Kidney (tissue), 13 donors: ENCODE measurements at regions not wholly inside any gene's neighbourhood (a gene's known extent, or its start where the extent isn't known, plus 50 kb on each side); places are given as distances from the start of the nearest gene placed in this dataset.
"Not testable (repeated sequence)": the region's sequence is repeated elsewhere in the genome, so short reads cannot be mapped to it uniquely, and the experiment has no call there.

Experiments
- DNase-seq, 5 donors: peaks; one replicate each; pipeline ENCODE4 v3.0.0-alpha.2; 2013 to 2020
- FAIRE-seq: peaks from 2 replicates; lab custom pipeline; 2012; peaks lifted over from hg19 to GRCh38; lab: Jason Lieb, UNC
- H3K27ac ChIP-seq, 2 donors: one replicate each; pipeline ENCODE4 v1.7.0; 2013; ENCODE audit warnings: low read depth in 2 of 2, low read length in 2 of 2, inconsistent platforms in 1 of 2
- H3K27me3 ChIP-seq: one replicate; pipeline ENCODE4 v1.7.1; 2013; ENCODE audit warnings: low read length, inconsistent platforms; ENCODE audit not compliant: control insufficient read depth, insufficient read depth
- H3K36me3 ChIP-seq, 3 donors: one replicate each; pipeline versions ENCODE4 v1.7.0 to v1.7.1; 2013; ENCODE audit warnings: low read length in 3 of 3, control low read depth in 1 of 3, inconsistent platforms in 1 of 3; ENCODE audit not compliant: insufficient read depth in 3 of 3, control insufficient read depth in 2 of 3
- H3K4me1 ChIP-seq, 3 donors: one replicate each; pipeline versions ENCODE4 v1.7.0 to v1.7.1; 2013; ENCODE audit warnings: low read length in 3 of 3, inconsistent platforms in 1 of 3, low read depth in 1 of 3; ENCODE audit not compliant: control insufficient read depth in 2 of 3, insufficient read depth in 2 of 3
- H3K4me3 ChIP-seq, 3 donors: one replicate each; pipeline versions ENCODE4 v1.7.0 to v1.8.1; 2013; ENCODE audit warnings: low read length in 3 of 3, control low read depth in 1 of 3, inconsistent platforms in 1 of 3
- H3K9ac ChIP-seq, 3 donors: one replicate each; pipeline versions ENCODE4 v1.7.0 to v1.7.1; 2013; ENCODE audit warnings: low read length in 3 of 3, control low read depth in 1 of 3, inconsistent platforms in 1 of 3
- H3K9me3 ChIP-seq, 3 donors: one replicate each; pipeline versions ENCODE4 v1.7.0 to v1.7.1; 2013; ENCODE audit warnings: low read length in 3 of 3, control low read depth in 1 of 3, inconsistent platforms in 1 of 3; ENCODE audit not compliant: control insufficient read depth in 2 of 3, insufficient read depth in 1 of 3
- intact Hi-C: fragments of 100-400 bp; cut with DNase I; formaldehyde crosslinking; loops from one replicate; pipeline ENCODE4 v1.11.1; 2022
- TF ChIP-seq, protein P1 (sequence below): IDR thresholded peaks from 3 replicates; pipeline ENCODE4 v1.5.1; 2012; ENCODE audit warnings: mild to moderate bottlenecking, moderate library complexity, borderline replicate concordance; ENCODE audit not compliant: insufficient read depth; ENCODE audit errors: extremely low read depth
- donor health status: control.
- donor health status: control.
- donor health status: control.
- donor health status: control.
- donor health status: control.
- donor health status: DM: yes; HTN: yes; CAD: no.
- donor health status: Normal renal cell carcinoma (clear cell type).

DNA sequence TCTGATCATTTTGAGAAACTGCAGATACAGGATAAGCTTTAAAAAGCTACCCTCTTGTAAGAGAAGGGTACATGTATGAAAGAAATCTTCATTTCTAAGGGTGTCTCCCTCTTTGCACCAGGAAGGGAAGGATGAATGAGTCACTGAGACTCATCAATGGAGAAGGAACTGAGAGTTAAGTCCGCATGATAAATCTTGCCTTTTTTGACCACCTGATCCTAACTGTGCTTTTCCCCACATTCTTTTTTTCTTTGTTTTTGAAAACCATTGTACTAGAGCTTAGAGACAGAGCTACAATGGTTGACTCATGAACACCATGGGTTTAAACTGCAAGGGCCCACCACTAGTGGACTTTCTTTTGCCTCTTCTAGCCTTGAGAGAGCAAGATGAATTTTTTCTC lies 353.0 kb upstream of the RGS17 start:
- Histone ChIP-seq H3K4me1 (no peaks in the 10 kb centered on the region), H3K36me3 (no peaks in the 10 kb centered on the region), H3K4me3 (no peak overlapping the region), H3K27me3 (no peaks in the 10 kb centered on the region), H3K9ac (no peak overlapping the region), H3K27ac (no peak overlapping the region), H3K9me3 (peaks cover 0 to 8% (median 3%) of the 10 kb centered on the region in 3 donors)
- FAIRE-seq (no peak), DNase-seq (no peak)
- intact Hi-C loops: no loop called here
- TF ChIP-seq, protein P1, sequence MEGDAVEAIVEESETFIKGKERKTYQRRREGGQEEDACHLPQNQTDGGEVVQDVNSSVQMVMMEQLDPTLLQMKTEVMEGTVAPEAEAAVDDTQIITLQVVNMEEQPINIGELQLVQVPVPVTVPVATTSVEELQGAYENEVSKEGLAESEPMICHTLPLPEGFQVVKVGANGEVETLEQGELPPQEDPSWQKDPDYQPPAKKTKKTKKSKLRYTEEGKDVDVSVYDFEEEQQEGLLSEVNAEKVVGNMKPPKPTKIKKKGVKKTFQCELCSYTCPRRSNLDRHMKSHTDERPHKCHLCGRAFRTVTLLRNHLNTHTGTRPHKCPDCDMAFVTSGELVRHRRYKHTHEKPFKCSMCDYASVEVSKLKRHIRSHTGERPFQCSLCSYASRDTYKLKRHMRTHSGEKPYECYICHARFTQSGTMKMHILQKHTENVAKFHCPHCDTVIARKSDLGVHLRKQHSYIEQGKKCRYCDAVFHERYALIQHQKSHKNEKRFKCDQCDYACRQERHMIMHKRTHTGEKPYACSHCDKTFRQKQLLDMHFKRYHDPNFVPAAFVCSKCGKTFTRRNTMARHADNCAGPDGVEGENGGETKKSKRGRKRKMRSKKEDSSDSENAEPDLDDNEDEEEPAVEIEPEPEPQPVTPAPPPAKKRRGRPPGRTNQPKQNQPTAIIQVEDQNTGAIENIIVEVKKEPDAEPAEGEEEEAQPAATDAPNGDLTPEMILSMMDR: no peak

DNA sequence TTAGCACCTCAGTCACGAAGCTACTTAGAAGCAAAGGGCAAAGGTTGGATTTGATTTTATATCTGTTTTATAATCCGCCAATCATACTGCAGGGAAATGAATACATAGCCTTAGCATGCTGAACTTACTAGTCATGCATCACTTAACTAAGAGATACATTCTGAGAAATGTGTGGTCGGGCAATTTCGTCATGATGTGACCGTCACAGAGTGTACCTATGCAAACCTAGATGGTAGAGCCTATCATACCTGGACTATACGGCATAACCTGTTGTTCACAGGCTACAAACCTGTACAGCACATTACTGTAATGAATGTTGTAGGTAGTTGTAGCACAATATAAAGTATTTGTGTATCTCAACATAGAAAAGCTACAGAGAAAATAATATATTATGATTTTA lies 345.2 kb upstream of the RGS17 start:
- H3K4me3 ChIP-seq: no peak overlapping the region
- DNase-seq (no peak), FAIRE-seq (no peak)
- intact Hi-C loops: no loop called here
- no peaks in the 10 kb centered on the region for H3K36me3 ChIP-seq
- no peaks in the 10 kb centered on the region for H3K27me3 ChIP-seq
- TF ChIP-seq, protein P1: no peak
- no peaks in the 10 kb centered on the region for H3K4me1 ChIP-seq
- no peak overlapping the region for H3K27ac ChIP-seq
- no peak overlapping the region for H3K9ac ChIP-seq
- no peaks in the 10 kb centered on the region for H3K9me3 ChIP-seq

DNA sequence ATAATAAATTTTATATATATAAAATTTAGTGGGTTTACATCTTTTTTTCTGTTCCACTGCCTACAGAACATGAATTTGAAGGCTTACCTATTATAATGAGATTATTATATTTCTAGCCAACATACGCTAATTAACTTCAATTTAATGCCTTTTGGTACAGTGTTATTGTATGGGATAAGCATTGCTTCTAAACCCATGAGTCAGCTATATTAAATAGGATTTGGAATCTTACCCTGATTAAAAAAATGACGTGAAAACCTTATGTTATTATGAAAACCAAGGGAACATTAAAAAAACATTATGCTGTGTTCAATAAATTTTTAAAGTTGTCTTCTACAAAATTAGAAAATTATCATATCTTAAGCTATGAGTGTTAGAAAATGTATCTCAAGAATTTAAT lies 334.0 kb upstream of the RGS17 start:
- H3K9ac ChIP-seq: no peak overlapping the region
- FAIRE-seq: no peak
- no peaks in the 10 kb centered on the region for H3K36me3 ChIP-seq
- DNase-seq: no peak
- no peaks in the 10 kb centered on the region for H3K4me1 ChIP-seq
- no peaks in the 10 kb centered on the region for H3K9me3 ChIP-seq
- no peak overlapping the region for H3K27ac ChIP-seq
- H3K27me3 ChIP-seq: no peaks in the 10 kb centered on the region
- TF ChIP-seq, protein P1: no peak
- no peak overlapping the region for H3K4me3 ChIP-seq
- intact Hi-C loops: no loop called here

DNA sequence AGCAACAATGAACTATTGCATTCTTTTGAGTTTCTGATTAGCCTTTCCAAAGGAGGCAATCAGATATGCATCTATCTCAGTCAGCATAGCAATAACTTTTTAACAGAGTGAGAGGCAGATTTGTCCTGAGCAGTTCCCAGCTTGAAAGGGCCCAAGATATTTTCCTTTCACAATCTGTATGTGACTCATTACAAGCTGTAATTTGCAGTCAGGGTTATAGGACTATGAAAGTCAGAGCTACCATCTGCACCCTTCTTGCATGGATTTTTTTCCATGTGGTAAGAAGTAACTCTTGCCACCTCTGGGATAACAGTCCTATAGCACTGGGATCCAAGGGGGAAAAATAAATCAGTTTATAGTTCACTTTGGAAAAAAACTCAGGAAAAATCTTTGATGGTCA lies 318.2 kb upstream of the RGS17 start:
- H3K36me3 ChIP-seq: no peaks in the 10 kb centered on the region
- H3K4me1 ChIP-seq: no peaks in the 10 kb centered on the region
- no peak overlapping the region for H3K4me3 ChIP-seq
- no peak overlapping the region for H3K27ac ChIP-seq
- no peaks in the 10 kb centered on the region for H3K27me3 ChIP-seq
- TF ChIP-seq, protein P1: no peak
- peaks cover 0 to 3% (median 0%) of the 10 kb centered on the region in 3 donors for H3K9me3 ChIP-seq
- H3K9ac ChIP-seq: no peak overlapping the region
- no peak for DNase-seq
- no peak for FAIRE-seq
- intact Hi-C loops: no loop called here

DNA sequence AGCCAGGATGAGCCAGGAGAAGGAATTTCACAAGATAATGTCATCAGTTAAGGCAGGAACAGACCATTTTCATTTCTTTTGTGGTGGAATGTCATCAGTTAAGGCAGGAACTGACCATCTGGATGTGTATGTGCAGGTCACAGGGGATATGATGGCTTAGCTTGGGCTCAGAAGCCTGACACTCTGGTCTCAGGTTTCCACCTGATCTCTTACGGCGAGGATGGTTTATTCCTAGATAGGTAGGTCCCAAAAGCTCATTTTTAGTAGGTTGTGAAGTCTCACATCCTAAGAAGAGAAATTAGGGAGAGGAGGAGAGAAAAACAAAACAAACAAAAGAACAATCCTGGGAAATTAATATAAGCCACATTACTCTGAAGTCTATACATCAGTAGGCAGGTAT lies 311.7 kb upstream of the RGS17 start:
- FAIRE-seq, H3K36me3 ChIP-seq, H3K4me1 ChIP-seq, H3K27ac ChIP-seq, DNase-seq, H3K4me3 ChIP-seq, intact Hi-C loops, H3K9me3 ChIP-seq, H3K27me3 ChIP-seq, H3K9ac ChIP-seq: not testable (repeated sequence)
